Endodermal cell (in vitro differentiated cells): ENCODE measurements at regions not wholly inside any gene's neighbourhood (a gene's known extent, or its start where the extent isn't known, plus 50 kb on each side); places are given as distances from the start of the nearest gene placed in this dataset.

Experiments used
- DNase-seq: peaks from one replicate; pipeline ENCODE4 v3.0.0-alpha.2; 2017
- H3K27ac ChIP-seq: 2 replicates; pipeline ENCODE4 v1.5.1; 2013; ENCODE audit warnings: mild to moderate bottlenecking, low read depth, low read length, moderate library complexity
- H3K27me3 ChIP-seq: 2 replicates; pipeline ENCODE4 v1.6.1; 2013; ENCODE audit warnings: mild to moderate bottlenecking, low read length, moderate library complexity; ENCODE audit not compliant: insufficient read depth, control insufficient read depth, poor library complexity, severe bottlenecking
- H3K36me3 ChIP-seq: 2 replicates; pipeline ENCODE4 v1.7.0; 2013; ENCODE audit warnings: mild to moderate bottlenecking, low read length, moderate library complexity; ENCODE audit not compliant: control insufficient read depth, insufficient read depth
- H3K4me1 ChIP-seq: one replicate; pipeline ENCODE4 v1.7.0; 2013; ENCODE audit warnings: low read length; ENCODE audit not compliant: control insufficient read depth, insufficient read depth
- H3K4me3 ChIP-seq: 2 replicates; pipeline ENCODE4 v1.5.1; 2013; ENCODE audit warnings: mild to moderate bottlenecking, low read length, moderate library complexity
- H3K9ac ChIP-seq: 2 replicates; pipeline ENCODE4 v1.6.1; 2013; ENCODE audit warnings: mild to moderate bottlenecking, low read length, moderate library complexity; ENCODE audit not compliant: poor library complexity, severe bottlenecking; ENCODE audit errors: extremely low read depth
- H3K9me3 ChIP-seq: 2 replicates; pipeline ENCODE4 v1.6.1; 2013; ENCODE audit warnings: mild to moderate bottlenecking, low read length, moderate library complexity; ENCODE audit not compliant: control insufficient read depth
- H3K27ac Mint-ChIP-seq: 2 replicates; pipeline ENCODE4 v1.8.0; 2020; ENCODE audit warnings: mixed read lengths
- H3K27me3 Mint-ChIP-seq: 2 replicates; pipeline ENCODE4 v1.8.0; 2021; ENCODE audit warnings: mild to moderate bottlenecking, mixed read lengths; ENCODE audit not compliant: insufficient read depth
- H3K36me3 Mint-ChIP-seq: 2 replicates; pipeline ENCODE4 v1.8.0; 2020; ENCODE audit warnings: low read depth, mixed read lengths
- H3K4me1 Mint-ChIP-seq: 2 replicates; pipeline ENCODE4 v1.8.0; 2020; ENCODE audit warnings: mixed read lengths
- H3K4me3 Mint-ChIP-seq: 2 replicates; pipeline ENCODE4 v1.8.0; 2020; ENCODE audit warnings: mild to moderate bottlenecking, moderate library complexity, mixed read lengths
- H3K9me3 Mint-ChIP-seq: 2 replicates; pipeline ENCODE4 v1.8.0; 2020; ENCODE audit warnings: mild to moderate bottlenecking, mixed read lengths
- WGBS, 2 experiments: methylation state at CpG; one replicate each; pipeline versions ENCODE4 v1.1.5 to v1.1.7; 2013; ENCODE audit warnings: missing lambda C conversion rate in 2 of 2, mixed read lengths in 1 of 2; ENCODE audit not compliant: insufficient coverage in 1 of 2, insufficient read length in 1 of 2; 5-methylcytosine and 5-hydroxymethylcytosine counted together
- TF ChIP-seq, protein P1 (sequence below): fragments of 200-600 bp; sonication (generic); conservative IDR thresholded peaks from 2 replicates; pipeline ENCODE4 v1.5.0; 2021; ENCODE audit warnings: antibody characterized with exemption, mild to moderate bottlenecking

DNA sequence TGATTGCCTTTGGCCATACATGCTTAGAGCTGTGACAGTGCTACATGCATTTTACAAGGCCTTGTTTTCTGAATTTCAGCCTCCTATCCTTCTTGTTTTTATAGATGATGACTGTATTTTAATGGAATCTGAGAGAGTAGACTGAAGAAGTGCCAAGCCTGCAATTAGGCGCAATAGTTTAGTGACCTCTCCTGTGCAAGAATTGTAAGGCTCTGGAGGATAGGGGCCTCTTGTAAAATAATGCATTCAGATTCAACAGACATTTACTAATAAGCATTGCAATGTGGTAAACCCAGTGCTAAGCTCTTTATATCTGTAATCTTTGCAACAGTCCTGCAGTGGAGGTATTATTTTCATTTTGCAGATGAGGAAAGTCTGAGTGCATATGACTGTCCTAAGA, 105.5 kb downstream of the TDRD15 start:
- Mint-ChIP-seq H3K27me3 (no peaks in the 10 kb centered on the region), H3K36me3 (no peaks in the 10 kb centered on the region), H3K4me3 (no peak overlapping the region), H3K9me3 (no peaks in the 10 kb centered on the region), H3K27ac (no peak overlapping the region), H3K4me1 (peaks cover 6% of the 10 kb centered on the region)
- no peak overlapping the region for H3K9ac ChIP-seq
- DNase-seq, result no peak
- WGBS, 2 experiments, result 86% methylated on average over 1 of the region's 1 CpG; no CpG with 5 or more reads in 1 of the 2 experiments
- H3K27me3 ChIP-seq, result no peaks in the 10 kb centered on the region
- TF ChIP-seq, protein P1, sequence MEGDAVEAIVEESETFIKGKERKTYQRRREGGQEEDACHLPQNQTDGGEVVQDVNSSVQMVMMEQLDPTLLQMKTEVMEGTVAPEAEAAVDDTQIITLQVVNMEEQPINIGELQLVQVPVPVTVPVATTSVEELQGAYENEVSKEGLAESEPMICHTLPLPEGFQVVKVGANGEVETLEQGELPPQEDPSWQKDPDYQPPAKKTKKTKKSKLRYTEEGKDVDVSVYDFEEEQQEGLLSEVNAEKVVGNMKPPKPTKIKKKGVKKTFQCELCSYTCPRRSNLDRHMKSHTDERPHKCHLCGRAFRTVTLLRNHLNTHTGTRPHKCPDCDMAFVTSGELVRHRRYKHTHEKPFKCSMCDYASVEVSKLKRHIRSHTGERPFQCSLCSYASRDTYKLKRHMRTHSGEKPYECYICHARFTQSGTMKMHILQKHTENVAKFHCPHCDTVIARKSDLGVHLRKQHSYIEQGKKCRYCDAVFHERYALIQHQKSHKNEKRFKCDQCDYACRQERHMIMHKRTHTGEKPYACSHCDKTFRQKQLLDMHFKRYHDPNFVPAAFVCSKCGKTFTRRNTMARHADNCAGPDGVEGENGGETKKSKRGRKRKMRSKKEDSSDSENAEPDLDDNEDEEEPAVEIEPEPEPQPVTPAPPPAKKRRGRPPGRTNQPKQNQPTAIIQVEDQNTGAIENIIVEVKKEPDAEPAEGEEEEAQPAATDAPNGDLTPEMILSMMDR, result no peak
- no peaks in the 10 kb centered on the region for H3K4me1 ChIP-seq
- no peaks in the 10 kb centered on the region for H3K9me3 ChIP-seq
- no peak overlapping the region for H3K4me3 ChIP-seq
- no peaks in the 10 kb centered on the region for H3K36me3 ChIP-seq
- no peak overlapping the region for H3K27ac ChIP-seq

DNA sequence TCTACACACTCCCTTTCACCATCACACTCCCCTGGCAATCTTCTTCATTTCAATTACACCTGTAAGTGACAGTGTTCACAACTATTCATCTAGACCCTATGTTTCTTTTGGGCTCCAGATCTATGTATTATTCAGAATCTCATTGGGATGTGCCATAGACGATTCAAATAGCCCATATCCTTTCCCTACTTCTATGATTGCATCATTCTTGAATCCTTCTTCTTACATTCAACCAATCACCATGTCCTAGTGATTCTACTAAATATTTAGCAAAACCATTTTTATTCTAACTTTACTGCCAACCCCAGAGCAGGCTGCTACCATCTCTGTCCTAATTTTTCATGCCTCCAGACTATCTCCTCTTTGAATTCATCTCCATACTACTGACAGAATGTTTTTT, 106.4 kb downstream of the TDRD15 start:
- TF ChIP-seq, protein P1, result no peak
- Histone ChIP-seq H3K27me3 (no peaks in the 10 kb centered on the region), H3K27ac (no peak overlapping the region), H3K9ac (no peak overlapping the region), H3K36me3 (no peaks in the 10 kb centered on the region), H3K9me3 (no peaks in the 10 kb centered on the region), H3K4me3 (no peak overlapping the region), H3K4me1 (no peaks in the 10 kb centered on the region)
- no peaks in the 10 kb centered on the region for H3K27me3 Mint-ChIP-seq
- no peaks in the 10 kb centered on the region for H3K9me3 Mint-ChIP-seq
- no peak for DNase-seq
- H3K27ac Mint-ChIP-seq, result no peak overlapping the region
- H3K36me3 Mint-ChIP-seq, result no peaks in the 10 kb centered on the region
- WGBS, 2 experiments, result 92% methylated on average over 1 of the region's 1 CpG; no CpG with 5 or more reads in 1 of the 2 experiments
- no peak overlapping the region for H3K4me3 Mint-ChIP-seq
- H3K4me1 Mint-ChIP-seq, result peaks cover 9% of the 10 kb centered on the region

DNA sequence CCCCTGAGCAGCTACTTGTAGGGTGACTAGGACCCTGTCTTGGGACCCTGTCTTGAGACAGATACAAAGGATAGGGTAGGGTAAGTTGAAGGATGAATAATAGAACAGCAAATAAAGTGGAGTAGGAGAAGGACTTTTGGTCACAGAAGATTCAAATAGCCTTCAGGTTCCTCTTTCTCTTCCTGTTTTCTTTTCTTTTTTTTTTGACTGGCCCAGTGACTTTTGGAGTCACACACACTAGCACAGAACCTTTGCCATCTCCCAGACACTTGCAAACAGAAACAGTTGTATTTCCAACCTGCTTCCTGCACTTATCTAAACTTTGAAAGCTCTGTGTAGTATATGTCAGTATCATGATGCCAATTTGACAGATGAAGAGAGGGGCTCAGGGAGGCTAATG, 108.2 kb downstream of the TDRD15 start:
- H3K27ac Mint-ChIP-seq, result no peak overlapping the region
- no peaks in the 10 kb centered on the region for H3K27me3 Mint-ChIP-seq

More for the DNA sequence above, 108.2 kb downstream of the TDRD15 start:
- Histone ChIP-seq H3K9me3 (no peaks in the 10 kb centered on the region), H3K36me3 (no peaks in the 10 kb centered on the region), H3K4me3 (no peak overlapping the region), H3K27ac (no peak overlapping the region), H3K27me3 (no peaks in the 10 kb centered on the region), H3K9ac (no peak overlapping the region), H3K4me1 (no peaks in the 10 kb centered on the region)
- Mint-ChIP-seq H3K9me3 (no peaks in the 10 kb centered on the region), H3K4me1 (peaks cover 9% of the 10 kb centered on the region), H3K36me3 (no peaks in the 10 kb centered on the region), H3K4me3 (no peak overlapping the region)
- TF ChIP-seq, protein P1, result no peak
- DNase-seq, result no peak
